Left lung (tissue), 4 donors: ENCODE measurements at regions not wholly inside any gene's neighbourhood (a gene's known extent, or its start where the extent isn't known, plus 50 kb on each side); places are given as distances from the start of the nearest gene placed in this dataset.
A peak's percentile ranks its signal among the peaks of the same experiment; 100 is the strongest.

Experiments
- ATAC-seq: fragments of 200-7000 bp; cut with Tn5 transposase; one replicate; pipeline ENCODE4 v1.9.1; 2020; ENCODE audit warnings: moderate library complexity
- DNase-seq, 4 donors: peaks; one replicate each; pipeline ENCODE4 v3.0.0-alpha.2; 2013 to 2020
- H3K27ac ChIP-seq, 2 donors: fragments of 200-600 bp; sonication (generic) in 1 of 2; one replicate each; pipeline versions ENCODE4 v1.5.0 to v1.8.0; 2020 to 2021
- H3K27me3 ChIP-seq, 2 donors: fragments of 200-600 bp; sonication (generic) in 1 of 2; one replicate each; pipeline versions ENCODE4 v1.5.0 to v1.8.0; 2020 to 2021
- H3K36me3 ChIP-seq, 2 donors: fragments of 200-600 bp; sonication (generic) in 1 of 2; one replicate each; pipeline versions ENCODE4 v1.5.0 to v1.8.0; 2020 to 2021
- H3K4me1 ChIP-seq, 2 donors: fragments of 200-600 bp; one replicate each; pipeline ENCODE4 v1.8.0; 2021
- H3K4me3 ChIP-seq, 2 donors: fragments of 200-600 bp; sonication (generic) in 1 of 2; one replicate each; pipeline versions ENCODE4 v1.5.0 to v1.8.0; 2020 to 2021; ENCODE audit warnings: mild to moderate bottlenecking in 1 of 2
- H3K9me3 ChIP-seq, 2 donors: fragments of 200-600 bp; sonication (generic) in 1 of 2; one replicate each; pipeline versions ENCODE4 v1.5.0 to v1.8.0; 2020 to 2021
- intact Hi-C, 2 donors: fragments of 100-400 bp; cut with DNase I; formaldehyde crosslinking; loops; one replicate each; pipeline versions ENCODE4 v1.11.2 to v1.14.2; 2022
- TF ChIP-seq, protein P1 (sequence below), 2 donors: fragments of 200-600 bp; sonication (generic) in 1 of 2; IDR thresholded peaks; one replicate each; pipeline versions ENCODE4 v1.5.0 to v1.8.0; 2021; ENCODE audit warnings: antibody characterized with exemption in 2 of 2
- donor health status: DM: no; HTN: yes; CAD: no.
- donor health status: DM: no; HTN: no; CAD: no.

DNA sequence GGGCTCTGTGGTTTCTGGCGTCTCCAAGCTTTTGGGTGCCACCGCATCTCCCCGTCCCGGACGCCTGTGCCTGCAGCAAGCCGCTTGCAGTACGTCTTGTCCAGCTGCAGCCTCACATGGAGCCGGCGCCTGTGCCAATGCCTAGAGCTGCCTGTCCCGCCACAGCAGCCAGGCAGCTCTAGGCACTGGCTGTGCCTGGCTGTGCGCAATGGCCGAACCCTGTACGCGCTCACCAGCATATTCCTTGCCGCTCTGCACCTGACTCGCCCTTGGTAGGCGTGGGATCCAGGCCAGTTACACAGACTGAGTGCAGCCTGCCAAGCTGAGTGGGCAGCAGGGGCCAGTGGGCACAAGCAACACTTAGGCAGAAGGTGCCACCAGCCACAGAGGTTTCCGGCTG, 381.2 kb upstream of the SORCS1 start:
- intact Hi-C loops, result no loop called here
- TF ChIP-seq, protein P1, sequence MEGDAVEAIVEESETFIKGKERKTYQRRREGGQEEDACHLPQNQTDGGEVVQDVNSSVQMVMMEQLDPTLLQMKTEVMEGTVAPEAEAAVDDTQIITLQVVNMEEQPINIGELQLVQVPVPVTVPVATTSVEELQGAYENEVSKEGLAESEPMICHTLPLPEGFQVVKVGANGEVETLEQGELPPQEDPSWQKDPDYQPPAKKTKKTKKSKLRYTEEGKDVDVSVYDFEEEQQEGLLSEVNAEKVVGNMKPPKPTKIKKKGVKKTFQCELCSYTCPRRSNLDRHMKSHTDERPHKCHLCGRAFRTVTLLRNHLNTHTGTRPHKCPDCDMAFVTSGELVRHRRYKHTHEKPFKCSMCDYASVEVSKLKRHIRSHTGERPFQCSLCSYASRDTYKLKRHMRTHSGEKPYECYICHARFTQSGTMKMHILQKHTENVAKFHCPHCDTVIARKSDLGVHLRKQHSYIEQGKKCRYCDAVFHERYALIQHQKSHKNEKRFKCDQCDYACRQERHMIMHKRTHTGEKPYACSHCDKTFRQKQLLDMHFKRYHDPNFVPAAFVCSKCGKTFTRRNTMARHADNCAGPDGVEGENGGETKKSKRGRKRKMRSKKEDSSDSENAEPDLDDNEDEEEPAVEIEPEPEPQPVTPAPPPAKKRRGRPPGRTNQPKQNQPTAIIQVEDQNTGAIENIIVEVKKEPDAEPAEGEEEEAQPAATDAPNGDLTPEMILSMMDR (IDR thresholded peaks at IDR 0.05), result no peak
- Histone ChIP-seq H3K4me3 (no peak overlapping the region), H3K9me3 (no peaks in the 10 kb centered on the region), H3K27me3 (no peaks in the 10 kb centered on the region), H3K36me3 (no peaks in the 10 kb centered on the region), H3K4me1 (no peaks in the 10 kb centered on the region), H3K27ac (no peak overlapping the region)
- peak in 1 of 4 donors; percentile 67 for DNase-seq
- no peak for ATAC-seq

DNA sequence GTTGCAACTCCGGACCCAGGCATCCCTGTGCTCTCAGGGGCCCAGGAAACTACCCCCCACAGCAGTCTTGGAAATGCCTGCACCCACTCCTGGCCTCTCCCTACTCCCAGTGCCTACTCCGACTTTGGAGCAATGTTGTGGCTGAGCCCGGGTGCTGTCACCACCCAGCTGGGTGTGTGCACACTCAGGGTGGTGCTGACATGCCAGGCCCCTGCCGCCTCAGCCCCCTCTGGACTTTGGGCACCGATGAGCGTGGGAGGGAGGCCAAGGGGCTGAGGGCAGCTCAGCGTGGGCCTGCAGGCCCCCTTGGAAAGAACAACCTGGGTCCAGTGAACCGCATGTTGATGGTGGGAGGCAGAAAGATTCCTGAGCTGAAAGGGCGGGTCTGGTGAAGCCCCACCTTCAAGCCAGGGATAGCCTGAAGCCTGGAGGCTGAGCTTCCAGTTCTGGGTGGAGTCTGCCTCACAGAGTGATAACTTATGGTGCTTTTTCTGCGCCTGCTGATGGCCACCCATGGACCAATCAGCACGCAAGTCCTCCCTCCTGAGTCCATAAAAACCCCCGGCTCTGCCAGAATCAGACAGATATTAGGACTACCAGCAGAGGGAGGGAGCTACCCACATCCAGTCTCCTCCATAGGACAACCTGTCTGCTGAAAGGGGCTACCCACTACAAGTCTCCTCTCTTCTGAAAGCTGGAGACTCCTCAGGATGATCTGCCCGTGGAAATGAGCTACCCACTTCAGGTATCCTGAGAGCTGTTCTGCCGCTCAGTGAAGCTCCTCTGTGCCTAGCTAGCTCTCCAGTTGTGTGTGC, 380.4 kb upstream of the SORCS1 start:
- ATAC-seq, result no peak
- peak in 1 of 4 donors; percentile 49 for DNase-seq
- no peaks in the 10 kb centered on the region for H3K27me3 ChIP-seq
- H3K9me3 ChIP-seq, result no peaks in the 10 kb centered on the region
- no peaks in the 10 kb centered on the region for H3K4me1 ChIP-seq
- H3K27ac ChIP-seq, result no peak overlapping the region
- TF ChIP-seq, protein P1 (IDR thresholded peaks at IDR 0.05), result no peak
- H3K36me3 ChIP-seq, result no peaks in the 10 kb centered on the region
- intact Hi-C loops, result no loop called here
- no peak overlapping the region for H3K4me3 ChIP-seq

DNA sequence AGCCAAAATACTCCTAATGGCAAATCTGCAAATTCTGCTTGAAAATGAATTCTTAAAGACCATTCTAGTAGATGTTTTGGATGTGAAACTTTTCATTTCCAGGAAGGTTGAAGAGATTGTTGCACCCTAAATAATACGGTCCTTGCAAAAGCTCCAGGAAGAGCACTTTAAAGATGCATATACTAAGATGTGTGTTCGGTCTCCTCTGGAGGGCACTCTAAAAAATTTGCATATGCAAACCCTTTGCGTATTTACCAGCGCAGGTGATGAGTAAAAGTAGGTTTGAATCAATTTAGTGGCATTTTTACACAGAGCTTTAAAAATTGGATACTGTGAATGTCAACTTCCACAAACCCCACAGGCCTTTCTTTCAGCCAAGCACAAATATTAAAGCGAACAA, 378.1 kb upstream of the SORCS1 start:
- ATAC-seq, result no peak
- Histone ChIP-seq H3K27me3 (no peaks in the 10 kb centered on the region), H3K27ac (no peak overlapping the region), H3K9me3 (no peaks in the 10 kb centered on the region), H3K4me3 (no peak overlapping the region), H3K36me3 (no peaks in the 10 kb centered on the region), H3K4me1 (no peaks in the 10 kb centered on the region)
- TF ChIP-seq, protein P1 (IDR thresholded peaks at IDR 0.05), result no peak
- DNase-seq, result no peak
- intact Hi-C loops, result no loop called here

DNA sequence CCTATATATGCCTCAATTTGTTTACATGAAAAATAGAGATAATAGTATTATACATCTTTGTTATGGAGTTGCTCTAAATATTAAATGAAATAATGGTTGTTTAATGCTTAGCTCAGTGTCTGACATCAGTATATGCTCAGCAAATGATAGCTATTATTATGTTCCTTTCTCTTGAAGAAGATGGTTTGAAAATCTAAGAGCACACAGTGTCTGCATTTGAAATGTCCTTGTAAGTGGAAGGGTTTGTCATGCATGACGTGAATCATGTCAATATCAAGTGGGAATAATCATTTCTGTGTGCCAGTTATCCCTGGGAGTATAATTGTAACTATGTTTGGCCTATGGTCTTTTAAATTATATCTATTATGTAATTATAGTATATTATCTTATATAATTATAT, 377.5 kb upstream of the SORCS1 start:
- TF ChIP-seq, protein P1 (IDR thresholded peaks at IDR 0.05), result no peak
- no peaks in the 10 kb centered on the region for H3K9me3 ChIP-seq
- no peak overlapping the region for H3K27ac ChIP-seq
- ATAC-seq (no peak), DNase-seq (no peak)
- no peaks in the 10 kb centered on the region for H3K36me3 ChIP-seq
- H3K4me3 ChIP-seq, result no peak overlapping the region
- H3K27me3 ChIP-seq, result no peaks in the 10 kb centered on the region
- intact Hi-C loops, result no loop called here
- H3K4me1 ChIP-seq, result no peaks in the 10 kb centered on the region

DNA sequence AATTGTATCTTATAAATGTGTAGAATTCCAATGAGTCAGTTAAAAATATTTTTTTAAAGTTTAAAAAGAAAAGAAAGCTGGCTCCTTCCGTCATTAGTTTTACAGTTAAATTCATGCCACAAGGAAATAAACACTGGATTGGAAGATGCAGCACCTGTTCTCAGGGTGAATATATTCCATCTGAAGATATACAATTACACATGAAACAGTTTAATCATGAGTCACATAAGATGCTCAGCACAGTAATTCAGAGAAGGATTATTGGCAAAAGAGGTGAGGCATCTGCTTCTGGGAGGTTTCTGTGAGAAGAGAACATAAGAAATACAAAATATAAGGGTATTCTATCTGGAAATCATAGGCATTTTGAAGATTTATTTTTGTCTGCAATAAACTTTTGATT, 376.5 kb upstream of the SORCS1 start:
- intact Hi-C loops, result no loop called here
- H3K4me3 ChIP-seq, result no peak overlapping the region
- H3K9me3 ChIP-seq, result no peaks in the 10 kb centered on the region
- TF ChIP-seq, protein P1 (IDR thresholded peaks at IDR 0.05), result no peak
- H3K27me3 ChIP-seq, result no peaks in the 10 kb centered on the region
- no peak overlapping the region for H3K27ac ChIP-seq
- H3K4me1 ChIP-seq, result no peaks in the 10 kb centered on the region
- DNase-seq (no peak), ATAC-seq (no peak)
- H3K36me3 ChIP-seq, result no peaks in the 10 kb centered on the region
